ENCODE measurements at regions not wholly inside any gene's neighbourhood (a gene's known extent, or its start where the extent isn't known, plus 50 kb on each side); places are given as distances from the start of the nearest gene placed in this dataset.

- TF ChIP-seq POLR2A (IDR thresholded peaks at IDR 0.05; ENCODE audit: low read length) (no peak), GATA1 (IDR thresholded peaks at IDR 0.05; ENCODE audit: low read depth, low read length) (no peak)
Observed at GRCh38 chr6:121776054-121776453, 340.6 kb downstream of the GJA1 start.

Data from erythroblast (primary cell).